ENCODE measurements at regions not wholly inside any gene's neighbourhood (a gene's known extent, or its start where the extent isn't known, plus 50 kb on each side); places are given as distances from the start of the nearest gene placed in this dataset.

GRCh38 chr11:116511684-116512083, 261.1 kb downstream of the BUD13 start:
- no peak overlapping the region for H3K23ac ChIP-seq (ENCODE audit: low read depth, low read length, poor library complexity)
- peaks cover 0 to 2% of the 10 kb centered on the region in 2 donors for H3K4me1 ChIP-seq (ENCODE audit: control insufficient read depth in 2 of 2, insufficient read depth in 1 of 2, low read depth in 1 of 2, low read length in 2 of 2)
- H3K36me3 ChIP-seq (replicated peaks in 1 of 2; ENCODE audit: control insufficient read depth in 2 of 2, insufficient read depth in 2 of 2, low read length in 2 of 2), result no peaks in the 10 kb centered on the region
- no peak overlapping the region for H3K4ac ChIP-seq (ENCODE audit: low read length)
- H3K27ac ChIP-seq (replicated peaks; ENCODE audit: low read length), result no peak overlapping the region
- DNase-seq (ENCODE audit: low spot score), result no peak
- no peak overlapping the region for H2BK120ac ChIP-seq (ENCODE audit: low read depth, low read length)
- H3K4me3 ChIP-seq (ENCODE audit: low read length in 2 of 2), result no peak overlapping the region
- WGBS, 2 donors (ENCODE audit: extremely low coverage in 2 of 2, insufficient read length in 2 of 2, insufficient replicate concordance in 1 of 2), result no CpG with 5 or more reads among the region's 7 CpGs
- no peak overlapping the region for H3K14ac ChIP-seq (ENCODE audit: low read length)
- peaks cover 0 to 2% (median 2%) of the 10 kb centered on the region in 3 experiments for H3K27me3 ChIP-seq (ENCODE audit: control insufficient read depth in 3 of 3, insufficient read depth in 3 of 3, low read depth in 1 of 3, low read length in 3 of 3)
- H3K9me3 ChIP-seq (replicated peaks in 1 of 2; ENCODE audit: control insufficient read depth in 2 of 2, insufficient read depth in 1 of 2, low read depth in 1 of 2, low read length in 2 of 2), result no peaks in the 10 kb centered on the region
- no peak overlapping the region for H3K4me2 ChIP-seq (ENCODE audit: insufficient read depth, low read length, poor library complexity, severe bottlenecking)
- no peak overlapping the region for H3K18ac ChIP-seq (ENCODE audit: low read length)
- H3K9ac ChIP-seq (ENCODE audit: low read depth, low read length, poor library complexity), result no peak overlapping the region
- H2BK12ac ChIP-seq (ENCODE audit: low read length), result no peak overlapping the region
- H2AFZ ChIP-seq (ENCODE audit: low read length), result no peak overlapping the region
- no peak overlapping the region for H4K8ac ChIP-seq (ENCODE audit: low read depth, low read length)
- no peak overlapping the region for H2BK5ac ChIP-seq (ENCODE audit: low read length)
- H3K79me1 ChIP-seq (ENCODE audit: low read depth, low read length), result no peaks in the 10 kb centered on the region
- H4K91ac ChIP-seq (ENCODE audit: low read depth, low read length, poor library complexity), result no peak overlapping the region
- no peak overlapping the region for H2BK15ac ChIP-seq (ENCODE audit: low read length)
- H2AK5ac ChIP-seq (ENCODE audit: low read depth, low read length), result no peak overlapping the region

- H3K27ac ChIP-seq (replicated peaks; ENCODE audit: low read length), result no peak overlapping the region
- no peak overlapping the region for H4K8ac ChIP-seq (ENCODE audit: low read depth, low read length)
- H3K23ac ChIP-seq (ENCODE audit: low read depth, low read length, poor library complexity), result no peak overlapping the region
- no peak overlapping the region for H2BK12ac ChIP-seq (ENCODE audit: low read length)
- H2BK15ac ChIP-seq (ENCODE audit: low read length), result no peak overlapping the region
- H2AK5ac ChIP-seq (ENCODE audit: low read depth, low read length), result no peak overlapping the region
- WGBS, 2 donors (ENCODE audit: extremely low coverage in 2 of 2, insufficient read length in 2 of 2, insufficient replicate concordance in 1 of 2), result no CpG with 5 or more reads among the region's 10 CpGs
- H2BK120ac ChIP-seq (ENCODE audit: low read depth, low read length), result no peak overlapping the region
- H2AFZ ChIP-seq (ENCODE audit: low read length), result no peak overlapping the region
- no peak for DNase-seq (ENCODE audit: low spot score)
- H3K14ac ChIP-seq (ENCODE audit: low read length), result peak overlapping the region; percentile 76
- no peaks in the 10 kb centered on the region for H3K9me3 ChIP-seq (replicated peaks in 1 of 2; ENCODE audit: control insufficient read depth in 2 of 2, insufficient read depth in 1 of 2, low read depth in 1 of 2, low read length in 2 of 2)
- no peak overlapping the region for H3K9ac ChIP-seq (ENCODE audit: low read depth, low read length, poor library complexity)
- no peak overlapping the region for H3K4me3 ChIP-seq (ENCODE audit: low read length in 2 of 2)
- H3K36me3 ChIP-seq (replicated peaks in 1 of 2; ENCODE audit: control insufficient read depth in 2 of 2, insufficient read depth in 2 of 2, low read length in 2 of 2), result no peaks in the 10 kb centered on the region
- H2BK5ac ChIP-seq (ENCODE audit: low read length), result no peak overlapping the region
- peaks cover 0 to 5% of the 10 kb centered on the region in 2 donors for H3K4me1 ChIP-seq (ENCODE audit: control insufficient read depth in 2 of 2, insufficient read depth in 1 of 2, low read depth in 1 of 2, low read length in 2 of 2)
- no peak overlapping the region for H3K4me2 ChIP-seq (ENCODE audit: insufficient read depth, low read length, poor library complexity, severe bottlenecking)
- H3K79me1 ChIP-seq (ENCODE audit: low read depth, low read length), result no peaks in the 10 kb centered on the region
- no peak overlapping the region for H3K4ac ChIP-seq (ENCODE audit: low read length)
- no peak overlapping the region for H4K91ac ChIP-seq (ENCODE audit: low read depth, low read length, poor library complexity)
- H3K27me3 ChIP-seq (ENCODE audit: control insufficient read depth in 3 of 3, insufficient read depth in 3 of 3, low read depth in 1 of 3, low read length in 3 of 3), result peaks cover 0 to 2% (median 2%) of the 10 kb centered on the region in 3 experiments
- H3K18ac ChIP-seq (ENCODE audit: low read length), result no peak overlapping the region
Observed at GRCh38 chr11:116510886-116511650, 261.7 kb downstream of the BUD13 start.

GRCh38 chr11:116510166-116510565, 262.6 kb downstream of the BUD13 start:
- no peak overlapping the region for H3K4ac ChIP-seq (ENCODE audit: low read length)
- peaks cover 0 to 2% (median 2%) of the 10 kb centered on the region in 3 experiments for H3K27me3 ChIP-seq (ENCODE audit: control insufficient read depth in 3 of 3, insufficient read depth in 3 of 3, low read depth in 1 of 3, low read length in 3 of 3)
- no peaks in the 10 kb centered on the region for H3K9me3 ChIP-seq (replicated peaks in 1 of 2; ENCODE audit: control insufficient read depth in 2 of 2, insufficient read depth in 1 of 2, low read depth in 1 of 2, low read length in 2 of 2)
- H2AK5ac ChIP-seq (ENCODE audit: low read depth, low read length), result no peak overlapping the region
- no peaks in the 10 kb centered on the region for H3K79me1 ChIP-seq (ENCODE audit: low read depth, low read length)
- H3K23ac ChIP-seq (ENCODE audit: low read depth, low read length, poor library complexity), result no peak overlapping the region
- no peak overlapping the region for H2AFZ ChIP-seq (ENCODE audit: low read length)
- no peak overlapping the region for H2BK120ac ChIP-seq (ENCODE audit: low read depth, low read length)
- H3K9ac ChIP-seq (ENCODE audit: low read depth, low read length, poor library complexity), result no peak overlapping the region
- H3K18ac ChIP-seq (ENCODE audit: low read length), result no peak overlapping the region
- peaks cover 0 to 9% of the 10 kb centered on the region in 2 donors for H3K4me1 ChIP-seq (ENCODE audit: control insufficient read depth in 2 of 2, insufficient read depth in 1 of 2, low read depth in 1 of 2, low read length in 2 of 2)
- no peak overlapping the region for H4K91ac ChIP-seq (ENCODE audit: low read depth, low read length, poor library complexity)
- no peak overlapping the region for H4K8ac ChIP-seq (ENCODE audit: low read depth, low read length)
- no peak overlapping the region for H3K4me2 ChIP-seq (ENCODE audit: insufficient read depth, low read length, poor library complexity, severe bottlenecking)
- H3K36me3 ChIP-seq (replicated peaks in 1 of 2; ENCODE audit: control insufficient read depth in 2 of 2, insufficient read depth in 2 of 2, low read length in 2 of 2), result no peaks in the 10 kb centered on the region
- no peak overlapping the region for H2BK5ac ChIP-seq (ENCODE audit: low read length)
- DNase-seq (ENCODE audit: low spot score), result no peak
- no peak overlapping the region for H3K14ac ChIP-seq (ENCODE audit: low read length)
- no peak overlapping the region for H2BK15ac ChIP-seq (ENCODE audit: low read length)
- no CpG with 5 or more reads among the region's 4 CpGs for WGBS, 2 donors (ENCODE audit: extremely low coverage in 2 of 2, insufficient read length in 2 of 2, insufficient replicate concordance in 1 of 2)
- no peak overlapping the region for H2BK12ac ChIP-seq (ENCODE audit: low read length)
- H3K4me3 ChIP-seq (ENCODE audit: low read length in 2 of 2), result no peak overlapping the region
- no peak overlapping the region for H3K27ac ChIP-seq (replicated peaks; ENCODE audit: low read length)

- Histone ChIP-seq H2BK5ac (ENCODE audit: low read length) (no peak overlapping the region), H2BK120ac (ENCODE audit: low read depth, low read length) (no peak overlapping the region), H3K23ac (ENCODE audit: low read depth, low read length, poor library complexity) (no peak overlapping the region), H3K79me1 (ENCODE audit: low read depth, low read length) (no peaks in the 10 kb centered on the region), H2BK12ac (ENCODE audit: low read length) (no peak overlapping the region), H2AK5ac (ENCODE audit: low read depth, low read length) (no peak overlapping the region), H3K27me3 (ENCODE audit: control insufficient read depth in 3 of 3, insufficient read depth in 3 of 3, low read depth in 1 of 3, low read length in 3 of 3) (peaks cover 0 to 7% (median 2%) of the 10 kb centered on the region in 3 experiments), H4K91ac (ENCODE audit: low read depth, low read length, poor library complexity) (no peak overlapping the region), H3K36me3 (replicated peaks in 1 of 2; ENCODE audit: control insufficient read depth in 2 of 2, insufficient read depth in 2 of 2, low read length in 2 of 2) (no peaks in the 10 kb centered on the region), H3K4ac (ENCODE audit: low read length) (no peak overlapping the region), H2AFZ (ENCODE audit: low read length) (no peak overlapping the region), H3K4me1 (ENCODE audit: control insufficient read depth in 2 of 2, insufficient read depth in 1 of 2, low read depth in 1 of 2, low read length in 2 of 2) (peaks cover 0 to 9% of the 10 kb centered on the region in 2 donors), H3K9me3 (replicated peaks in 1 of 2; ENCODE audit: control insufficient read depth in 2 of 2, insufficient read depth in 1 of 2, low read depth in 1 of 2, low read length in 2 of 2) (no peaks in the 10 kb centered on the region), H3K18ac (ENCODE audit: low read length) (peak overlapping the region; percentile 5), H3K9ac (ENCODE audit: low read depth, low read length, poor library complexity) (no peak overlapping the region), H3K14ac (ENCODE audit: low read length) (no peak overlapping the region), H3K4me2 (ENCODE audit: insufficient read depth, low read length, poor library complexity, severe bottlenecking) (no peak overlapping the region), H4K8ac (ENCODE audit: low read depth, low read length) (no peak overlapping the region), H3K4me3 (ENCODE audit: low read length in 2 of 2) (no peak overlapping the region), H2BK15ac (ENCODE audit: low read length) (peak overlapping the region; percentile 65), H3K27ac (replicated peaks; ENCODE audit: low read length) (no peak overlapping the region)
- WGBS, 2 donors (ENCODE audit: extremely low coverage in 2 of 2, insufficient read length in 2 of 2, insufficient replicate concordance in 1 of 2), result no CpG with 5 or more reads among the region's 3 CpGs
- DNase-seq (ENCODE audit: low spot score), result no peak
Observed at GRCh38 chr11:116509551-116509950, 263.2 kb downstream of the BUD13 start.

Measured in neuronal stem cell (in vitro differentiated cells).